ENCODE measurements at regions not wholly inside any gene's neighbourhood (a gene's known extent, or its start where the extent isn't known, plus 50 kb on each side); places are given as distances from the start of the nearest gene placed in this dataset.

DNA sequence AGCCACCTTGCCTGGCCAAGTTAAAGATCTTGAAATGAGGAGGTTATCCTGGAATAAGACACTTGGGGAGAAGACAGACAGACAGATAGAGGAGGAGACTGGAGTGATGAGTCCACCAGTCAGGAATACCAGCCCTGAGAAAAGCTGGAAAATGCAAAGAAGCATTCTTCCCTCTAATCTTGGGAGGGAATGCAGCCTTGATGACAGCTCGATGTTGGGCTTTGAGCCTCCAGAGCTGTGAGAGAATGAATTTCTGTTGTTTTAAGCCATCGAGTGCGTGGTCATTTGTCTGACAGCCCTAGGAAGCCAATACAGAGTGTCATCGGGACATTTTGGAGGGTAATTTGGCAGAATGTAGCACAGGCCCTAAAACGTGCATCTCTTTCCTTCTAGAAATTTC is 199.1 kb upstream of the IER5L start:
- CTCF ChIA-PET, result no interaction called here
- DNase-seq (ENCODE audit: extremely low spot score), result no peak
- POLR2A ChIA-PET, result no interaction called here
- TF ChIP-seq, protein P1, sequence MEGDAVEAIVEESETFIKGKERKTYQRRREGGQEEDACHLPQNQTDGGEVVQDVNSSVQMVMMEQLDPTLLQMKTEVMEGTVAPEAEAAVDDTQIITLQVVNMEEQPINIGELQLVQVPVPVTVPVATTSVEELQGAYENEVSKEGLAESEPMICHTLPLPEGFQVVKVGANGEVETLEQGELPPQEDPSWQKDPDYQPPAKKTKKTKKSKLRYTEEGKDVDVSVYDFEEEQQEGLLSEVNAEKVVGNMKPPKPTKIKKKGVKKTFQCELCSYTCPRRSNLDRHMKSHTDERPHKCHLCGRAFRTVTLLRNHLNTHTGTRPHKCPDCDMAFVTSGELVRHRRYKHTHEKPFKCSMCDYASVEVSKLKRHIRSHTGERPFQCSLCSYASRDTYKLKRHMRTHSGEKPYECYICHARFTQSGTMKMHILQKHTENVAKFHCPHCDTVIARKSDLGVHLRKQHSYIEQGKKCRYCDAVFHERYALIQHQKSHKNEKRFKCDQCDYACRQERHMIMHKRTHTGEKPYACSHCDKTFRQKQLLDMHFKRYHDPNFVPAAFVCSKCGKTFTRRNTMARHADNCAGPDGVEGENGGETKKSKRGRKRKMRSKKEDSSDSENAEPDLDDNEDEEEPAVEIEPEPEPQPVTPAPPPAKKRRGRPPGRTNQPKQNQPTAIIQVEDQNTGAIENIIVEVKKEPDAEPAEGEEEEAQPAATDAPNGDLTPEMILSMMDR (IDR thresholded peaks at IDR 0.05; ENCODE audit: control extremely low read depth, extremely low read depth, low read depth, missing control alignments), result no peak

DNA sequence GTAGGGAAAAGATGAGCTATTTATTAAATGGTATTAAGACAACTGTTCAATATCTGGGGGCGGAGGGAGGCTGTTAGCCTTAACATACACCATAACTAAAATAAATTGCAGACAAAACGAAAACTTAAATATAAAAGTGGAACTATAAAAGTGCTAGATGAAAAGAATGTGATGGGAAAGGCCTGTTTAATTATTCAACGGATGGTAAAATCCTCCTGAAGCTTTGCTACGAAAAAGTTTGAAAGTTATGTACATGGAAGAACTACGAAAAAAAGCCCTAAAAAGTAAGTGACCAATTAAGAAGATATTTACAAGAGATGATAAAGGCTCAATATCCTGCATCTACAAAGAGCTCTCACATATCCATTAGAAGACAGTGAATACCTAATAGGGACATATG is 197.8 kb upstream of the IER5L start:
- TF ChIP-seq, protein P1 (IDR thresholded peaks at IDR 0.05; ENCODE audit: control extremely low read depth, extremely low read depth, low read depth, missing control alignments), result no peak
- CTCF ChIA-PET, result interaction anchor here (1.0 to 1.5 kb wide), 2 partner anchors 12 to 20 kb away, joined by 3 to 4 read pairs; no protein-coding TSS in a partner anchor
- POLR2A ChIA-PET, result no interaction called here
- DNase-seq (ENCODE audit: extremely low spot score), result no peak

DNA sequence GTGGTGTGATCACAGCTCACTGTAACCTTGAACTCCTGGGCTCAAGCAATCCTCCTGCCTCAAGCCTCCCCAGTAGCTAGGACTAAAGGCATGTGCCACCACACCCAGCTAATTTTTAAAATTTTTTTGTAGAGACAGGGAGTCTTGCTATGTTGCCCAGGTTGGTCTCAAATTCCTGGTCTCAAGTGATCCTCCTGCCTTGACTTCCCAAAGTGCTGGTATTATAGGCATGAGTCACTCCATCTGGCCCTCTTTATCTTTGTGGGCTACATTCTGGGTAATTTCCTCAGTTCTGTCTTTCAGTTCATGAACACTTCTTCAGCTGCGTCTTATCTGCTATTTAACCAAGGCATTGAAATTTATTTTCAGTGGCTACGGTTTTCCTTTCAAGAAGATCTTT is 196.6 kb upstream of the IER5L start:
- TF ChIP-seq, protein P1 (IDR thresholded peaks at IDR 0.05; ENCODE audit: control extremely low read depth, extremely low read depth, low read depth, missing control alignments), result no peak
- ChIA-PET CTCF (interaction anchor here (1.5 kb wide), 1 partner anchor 11 kb away, joined by 4 read pairs; no protein-coding TSS in a partner anchor), POLR2A (no interaction called here)
- DNase-seq (ENCODE audit: extremely low spot score), result no peak

DNA sequence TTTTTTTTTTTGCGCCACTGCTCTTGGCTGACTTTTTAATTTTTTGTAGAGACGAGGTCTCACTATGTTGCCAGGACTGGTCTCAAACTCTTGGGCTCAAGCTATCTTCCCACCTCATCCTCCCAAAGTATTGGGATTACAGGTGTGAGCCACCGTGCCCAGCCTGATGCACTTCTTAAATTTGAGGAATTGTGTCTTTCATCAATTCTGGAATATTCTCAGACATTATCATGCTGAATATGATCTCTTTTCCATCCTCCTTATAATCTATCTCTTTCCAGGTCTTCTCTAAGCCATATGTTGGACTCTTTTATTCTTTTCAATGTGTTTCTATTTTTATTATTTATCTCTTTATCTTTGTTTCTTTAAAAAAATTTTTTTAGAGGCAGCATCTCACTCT is 196.2 kb upstream of the IER5L start:
- ChIA-PET POLR2A (no interaction called here), CTCF (no interaction called here)
- no peak for DNase-seq (ENCODE audit: extremely low spot score)
- TF ChIP-seq, protein P1 (IDR thresholded peaks at IDR 0.05; ENCODE audit: control extremely low read depth, extremely low read depth, low read depth, missing control alignments), result no peak

- no peak for DNase-seq (ENCODE audit: extremely low spot score)
- ChIA-PET POLR2A (interaction anchor here (0.7 kb wide), 1 partner anchor 252 kb away, joined by 3 read pairs; the partner anchor contains the start of gene NTMT1), CTCF (no interaction called here)
- TF ChIP-seq, protein P1 (IDR thresholded peaks at IDR 0.05; ENCODE audit: control extremely low read depth, extremely low read depth, low read depth, missing control alignments), result no peak
Measured at GRCh38 chr9:129373361-129373760, 195.3 kb upstream of the IER5L start.

DNA sequence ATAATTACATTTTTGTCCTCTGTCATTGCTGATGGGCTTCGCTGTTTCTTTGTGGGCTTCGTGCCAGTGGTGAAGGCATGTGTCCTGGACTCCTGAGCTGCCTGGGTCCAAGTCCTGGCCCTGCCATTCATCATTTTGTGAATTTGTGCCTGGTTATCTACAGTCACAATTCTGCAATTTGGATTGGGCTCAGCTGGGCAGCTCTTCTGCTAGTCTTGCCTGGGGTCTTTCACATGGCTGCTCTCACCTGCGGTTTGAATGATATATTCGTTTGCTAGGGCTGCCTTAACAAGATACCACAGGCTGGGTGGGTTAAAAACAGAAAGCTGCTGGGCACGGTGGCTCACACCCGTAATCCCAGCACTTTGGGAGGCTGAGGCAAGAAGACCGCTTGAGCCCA is 192.7 kb upstream of the IER5L start:
- POLR2A ChIA-PET, result no interaction called here
- TF ChIP-seq, protein P1 (IDR thresholded peaks at IDR 0.05; ENCODE audit: control extremely low read depth, extremely low read depth, low read depth, missing control alignments), result no peak
- no peak for DNase-seq (ENCODE audit: extremely low spot score)
- CTCF ChIA-PET, result interaction anchor here (2.2 kb wide), 1 partner anchor 13 kb away, joined by 7 read pairs; no protein-coding TSS in a partner anchor
